NCI-H2171 treated with DMSO at 0.1 percent for 48 hours (cell line): ENCODE measurements at regions not wholly inside any gene's neighbourhood (a gene's known extent, or its start where the extent isn't known, plus 50 kb on each side); places are given as distances from the start of the nearest gene placed in this dataset.

Experiments used
- DNase-seq: peaks from one replicate; lab custom pipeline; 2025; lab: John Stamatoyannopoulos, UW

DNA sequence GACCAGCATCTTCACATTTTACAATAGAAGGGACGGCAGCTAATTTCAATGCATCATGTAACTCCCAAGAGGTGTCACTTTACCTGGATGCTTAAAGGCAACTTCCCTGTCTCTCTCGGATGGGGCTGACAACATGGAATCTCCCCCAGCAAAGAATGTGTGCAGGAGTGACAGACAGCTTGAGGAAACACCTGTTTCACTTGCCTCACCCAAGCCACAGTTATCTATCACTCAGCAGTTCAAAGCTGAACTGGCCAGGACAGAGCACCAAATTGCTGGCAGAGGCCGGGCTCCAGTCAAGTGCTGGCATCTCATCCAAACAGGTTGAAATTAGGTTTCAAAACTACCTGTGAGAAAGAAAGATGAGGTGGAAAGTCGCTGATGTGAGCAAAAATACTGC lies 538.0 kb upstream of the PLXNA2 start:
- DNase-seq: no peak

DNA sequence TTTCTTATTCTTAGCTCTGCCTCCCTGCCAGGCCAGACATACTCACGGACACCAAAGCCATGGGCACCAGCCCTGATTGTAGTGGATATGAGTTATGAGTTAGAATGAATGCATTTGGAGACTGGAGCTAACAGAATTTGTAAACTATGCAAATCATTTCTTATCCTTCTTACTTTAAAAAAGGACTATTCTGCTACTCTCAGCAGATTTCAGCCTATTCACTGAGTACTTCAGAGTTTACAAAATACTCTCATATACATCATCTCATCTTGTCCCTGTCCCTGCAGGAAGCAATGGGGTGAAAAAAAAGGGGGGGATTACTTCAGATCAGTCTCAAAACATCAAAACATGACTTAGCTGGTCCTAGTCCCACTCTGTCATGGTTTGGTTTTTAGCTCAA lies 541.4 kb upstream of the PLXNA2 start:
- DNase-seq: no peak

DNA sequence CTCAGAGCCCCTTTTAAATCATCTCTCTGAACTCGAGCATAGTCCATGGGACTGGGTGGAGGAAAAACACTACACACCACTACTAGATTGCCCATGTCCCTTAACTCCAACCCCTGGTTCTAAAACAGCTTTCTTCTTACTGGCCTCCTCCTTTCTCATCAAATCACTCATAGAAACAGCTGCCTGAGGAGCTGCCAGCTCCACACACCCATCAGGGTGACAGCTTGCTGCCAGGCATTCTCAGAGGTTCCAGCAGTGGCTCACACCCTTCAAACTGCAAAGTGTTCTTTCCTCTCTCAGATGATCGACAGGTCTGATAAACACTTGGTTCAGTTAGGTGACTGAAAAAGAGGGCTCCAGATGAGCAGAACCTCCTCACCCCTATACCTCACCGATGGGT lies 543.0 kb upstream of the PLXNA2 start:
- DNase-seq: no peak

DNA sequence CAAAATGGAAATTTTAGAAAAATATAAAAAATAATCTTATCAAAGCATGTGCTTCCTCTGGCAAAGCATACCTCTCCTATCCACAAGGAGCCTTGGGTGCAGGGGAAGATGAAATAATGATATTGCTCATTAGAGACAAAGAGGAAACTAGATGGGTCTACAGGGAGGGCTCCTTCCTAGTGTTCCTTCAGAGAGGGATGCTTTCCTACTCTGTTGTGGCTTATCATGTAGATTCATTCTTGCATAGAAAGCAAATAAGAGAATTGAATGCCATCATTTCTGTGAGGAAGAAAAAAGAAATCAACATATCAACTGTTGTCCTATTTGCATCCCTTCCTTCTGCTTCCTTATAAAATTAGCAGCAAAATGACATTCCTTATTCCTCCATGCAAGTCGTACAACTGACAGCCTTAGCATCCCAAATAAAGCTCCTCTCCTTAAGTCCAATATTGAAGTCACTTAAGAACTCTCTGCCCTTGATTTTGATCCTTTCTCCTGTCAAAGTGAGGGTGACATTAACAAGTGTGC lies 543.9 kb upstream of the PLXNA2 start:
- DNase-seq: no peak

DNA sequence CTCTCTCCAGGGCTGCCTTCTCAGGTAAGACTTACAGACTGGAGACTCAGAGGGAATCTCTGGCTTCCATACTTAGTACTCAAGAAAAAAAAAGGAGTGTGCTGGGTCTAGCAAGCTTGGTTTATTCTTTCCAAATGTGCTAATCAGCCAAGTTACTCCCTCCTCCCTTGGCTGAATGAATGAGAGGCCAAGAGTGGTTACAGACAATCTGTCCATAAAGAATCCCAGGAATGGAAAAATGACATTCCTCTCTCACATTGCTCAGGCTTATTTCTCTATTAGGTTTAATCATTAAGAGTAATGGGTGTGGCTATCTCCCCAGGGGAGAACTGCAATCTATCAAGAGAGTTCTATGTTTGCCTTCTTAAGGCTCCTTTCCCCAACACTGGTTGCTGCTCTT lies 547.3 kb upstream of the PLXNA2 start:
- DNase-seq: no peak

DNA sequence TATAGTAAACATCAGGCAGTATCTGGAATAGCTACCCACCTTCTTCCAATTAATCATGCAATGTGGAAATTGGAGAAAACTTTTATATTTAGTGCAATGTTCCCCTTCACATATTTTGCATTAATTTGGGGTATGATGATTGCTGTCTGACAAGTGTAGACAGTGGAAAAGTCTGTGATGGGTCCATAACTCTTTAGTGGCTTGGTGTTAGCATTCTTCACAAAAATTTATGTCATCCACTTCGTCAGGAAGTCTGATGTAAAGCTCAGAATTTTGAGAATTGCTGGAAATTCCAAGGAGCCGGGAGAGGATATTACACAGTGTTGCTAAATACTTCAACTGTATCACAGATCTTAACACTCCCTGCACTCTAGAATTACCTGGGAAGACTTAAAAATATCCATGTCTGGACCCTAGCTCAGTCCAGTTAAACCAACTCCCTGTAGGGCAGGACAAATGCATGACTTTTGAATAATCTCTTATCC lies 549.7 kb upstream of the PLXNA2 start:
- DNase-seq: no peak

DNA sequence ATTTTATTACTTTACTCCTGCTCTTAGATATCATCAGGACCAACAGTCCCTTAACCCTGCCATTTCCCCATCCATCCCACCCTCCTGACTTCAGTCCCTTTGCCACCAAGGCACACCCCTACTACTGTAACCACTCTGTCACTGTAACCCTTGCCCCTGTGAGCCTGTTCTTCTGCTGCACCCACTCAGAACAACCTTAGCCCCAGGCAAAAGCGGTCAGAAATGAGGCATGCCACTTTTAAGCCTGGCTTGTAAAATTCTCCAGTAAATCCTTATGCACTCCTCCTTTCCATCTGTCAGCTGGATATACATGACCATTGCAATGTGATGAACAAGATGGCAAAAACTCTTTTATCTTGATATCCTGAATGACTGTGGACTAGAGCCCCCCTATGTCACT lies 555.0 kb upstream of the PLXNA2 start:
- DNase-seq: no peak

DNA sequence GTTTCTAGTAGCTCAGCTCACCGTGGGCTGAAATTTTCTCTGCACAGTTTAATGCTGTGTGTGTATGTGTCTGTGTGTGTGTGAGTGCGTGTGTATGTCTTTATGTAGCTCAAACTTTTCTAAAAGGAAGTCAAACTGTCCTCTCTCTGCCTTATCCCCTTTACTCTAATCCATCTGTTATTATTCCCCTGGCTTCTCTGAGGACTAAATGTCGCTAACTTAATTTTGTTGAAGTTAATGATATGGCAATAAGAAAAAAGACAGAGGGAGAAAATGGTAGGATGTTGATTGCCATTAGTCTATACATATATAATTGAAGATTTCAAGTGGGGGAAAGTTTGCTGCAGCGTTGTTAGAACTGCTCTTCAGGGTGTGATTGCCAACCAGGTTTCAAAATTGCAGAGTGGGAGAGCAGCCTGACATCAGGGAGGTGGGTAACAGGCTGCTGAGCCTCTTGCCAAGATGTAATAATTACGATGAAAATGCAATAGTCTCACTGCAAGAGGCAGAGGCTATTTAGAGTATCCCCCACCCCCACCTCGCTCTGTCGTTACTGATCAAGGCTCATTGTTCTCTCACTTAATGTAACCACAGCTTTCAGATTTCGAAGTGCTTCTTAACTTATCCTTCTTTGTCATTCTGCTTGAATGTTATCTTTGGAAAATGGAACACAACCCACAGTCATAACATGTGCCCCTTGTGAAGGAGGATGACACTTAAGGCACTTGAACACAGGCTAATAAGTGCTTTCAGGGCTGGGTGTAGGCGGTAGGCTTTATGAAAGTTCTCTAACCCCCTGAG lies 559.0 kb upstream of the PLXNA2 start:
- DNase-seq: no peak

DNA sequence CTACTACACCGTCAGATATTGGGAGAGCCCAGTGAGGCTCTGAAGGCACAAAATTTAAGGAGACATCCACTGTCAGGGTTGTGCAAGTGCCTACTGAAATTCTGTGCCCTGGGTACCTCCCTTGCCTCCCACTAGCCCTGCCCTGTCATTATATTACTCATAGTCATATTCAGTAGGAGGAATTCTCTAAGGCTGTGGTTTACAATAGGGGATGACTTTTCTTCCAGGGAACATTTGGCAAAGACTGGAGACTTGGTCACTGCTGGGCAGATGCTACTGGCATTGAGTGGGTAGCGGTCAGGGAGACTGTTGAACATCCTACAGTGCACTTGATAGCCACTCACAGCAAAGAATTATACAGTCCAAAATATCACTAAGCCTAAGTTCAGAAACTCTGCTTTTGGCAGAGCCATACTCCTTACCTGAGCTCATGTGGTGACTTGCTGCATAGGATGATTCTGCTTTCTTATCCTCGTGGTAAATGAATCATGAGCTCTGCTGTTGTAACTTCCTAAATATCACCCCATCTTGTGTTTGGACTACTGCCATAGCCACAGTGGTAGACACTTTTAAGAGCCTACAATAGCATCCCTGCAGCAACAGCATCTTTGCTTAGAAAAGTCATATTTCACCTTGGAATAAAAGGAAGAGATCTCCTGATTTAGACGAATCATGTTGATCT lies 563.4 kb upstream of the PLXNA2 start:
- no peak for DNase-seq

DNA sequence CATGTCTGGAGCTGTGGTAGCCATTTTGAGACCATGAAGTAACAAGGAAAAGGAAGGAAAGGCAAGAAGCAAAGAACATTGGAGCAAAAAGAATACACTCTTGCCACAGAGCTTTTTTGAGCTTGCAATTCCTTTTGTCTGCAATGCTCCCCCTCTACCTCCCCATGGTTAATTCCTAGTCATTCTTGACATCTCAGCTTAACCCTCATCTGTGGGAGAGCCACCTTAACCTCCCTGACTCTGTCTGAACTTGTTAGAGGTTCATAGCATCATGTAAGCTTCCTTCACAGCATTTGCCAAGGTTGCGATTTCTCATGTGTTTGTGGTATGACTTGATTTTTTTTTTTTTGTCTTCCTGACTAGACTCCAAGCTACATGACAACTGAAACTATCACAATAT lies 564.1 kb upstream of the PLXNA2 start:
- DNase-seq: no peak

DNA sequence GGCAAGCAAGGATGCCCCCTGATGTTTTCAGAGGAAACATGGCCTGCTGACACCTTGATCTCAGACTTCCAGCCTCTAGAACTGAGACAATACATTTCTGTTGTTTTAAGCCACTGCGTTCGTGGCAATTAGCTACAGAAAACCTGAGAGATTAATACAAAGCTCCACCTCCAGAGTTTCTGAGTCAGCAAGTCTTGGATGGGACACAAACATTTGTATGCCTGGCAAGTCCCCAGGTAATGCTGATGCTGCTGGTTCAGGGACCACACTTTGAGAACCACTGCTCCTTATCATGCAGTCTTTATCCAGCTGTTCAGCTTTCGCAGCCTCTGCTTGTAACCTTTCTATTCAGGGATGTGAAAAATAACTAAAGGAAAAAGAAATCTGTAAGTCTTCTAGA lies 565.7 kb upstream of the PLXNA2 start:
- no peak for DNase-seq

DNA sequence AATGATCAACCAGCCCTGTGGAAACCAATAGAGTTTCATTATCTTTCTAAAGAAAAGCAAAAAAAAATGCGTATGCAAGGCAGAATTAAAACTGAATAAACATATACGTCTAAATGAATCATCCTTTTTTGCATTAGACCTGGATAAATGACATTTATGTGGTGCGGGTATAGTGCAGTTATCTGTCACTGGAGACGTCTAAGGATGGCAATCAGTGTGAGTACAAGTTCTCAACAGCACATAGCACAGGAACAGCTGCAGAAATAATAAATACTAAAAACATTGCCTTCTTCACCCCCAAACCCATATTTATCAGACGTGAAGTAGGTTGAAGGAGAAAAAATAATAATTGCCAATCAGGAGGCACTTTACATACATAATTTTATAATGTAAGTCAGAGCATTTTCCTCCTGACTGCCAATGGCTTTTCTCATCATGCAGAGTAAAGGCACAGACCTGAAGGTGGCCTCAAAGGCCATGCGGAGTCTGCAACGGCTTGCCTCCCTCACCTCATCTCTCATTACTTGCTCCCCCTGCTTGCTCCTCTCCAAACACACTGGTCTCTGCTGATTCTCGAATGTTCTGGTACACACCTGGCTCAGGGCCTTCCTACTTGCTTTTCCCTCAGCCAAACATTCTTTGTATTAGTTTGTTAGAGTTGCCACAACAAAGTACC lies 574.7 kb upstream of the PLXNA2 start:
- no peak for DNase-seq

DNA sequence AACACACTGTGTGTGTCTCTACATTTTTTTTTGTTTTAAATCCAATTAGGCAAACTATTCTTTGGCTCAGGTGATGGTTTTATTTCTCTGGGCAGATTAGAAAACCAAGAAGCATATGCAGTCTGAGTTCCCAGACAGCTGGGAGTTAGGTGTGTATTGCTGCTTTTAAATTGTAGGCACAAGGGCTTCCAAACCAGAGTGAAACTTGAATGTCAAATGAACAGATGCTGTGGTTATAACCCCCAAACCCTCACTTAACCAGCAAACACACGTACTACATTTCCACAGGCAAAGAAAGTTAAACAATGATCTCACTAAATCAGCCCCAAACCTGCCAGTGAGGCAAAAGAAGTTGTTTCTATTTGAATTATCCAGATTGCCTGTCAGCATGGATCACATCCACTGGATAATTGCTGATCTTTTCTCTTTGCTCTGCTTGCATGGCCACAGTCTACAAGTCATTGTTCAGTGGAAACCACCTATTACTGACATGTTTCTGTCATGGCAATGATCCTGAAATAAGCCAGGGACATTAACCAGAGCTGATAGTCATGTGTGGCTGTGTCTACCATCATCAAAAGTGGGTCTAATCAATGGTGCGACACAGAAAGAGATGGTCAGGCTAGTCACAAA lies 576.5 kb upstream of the PLXNA2 start:
- DNase-seq: peak; percentile 83

DNA sequence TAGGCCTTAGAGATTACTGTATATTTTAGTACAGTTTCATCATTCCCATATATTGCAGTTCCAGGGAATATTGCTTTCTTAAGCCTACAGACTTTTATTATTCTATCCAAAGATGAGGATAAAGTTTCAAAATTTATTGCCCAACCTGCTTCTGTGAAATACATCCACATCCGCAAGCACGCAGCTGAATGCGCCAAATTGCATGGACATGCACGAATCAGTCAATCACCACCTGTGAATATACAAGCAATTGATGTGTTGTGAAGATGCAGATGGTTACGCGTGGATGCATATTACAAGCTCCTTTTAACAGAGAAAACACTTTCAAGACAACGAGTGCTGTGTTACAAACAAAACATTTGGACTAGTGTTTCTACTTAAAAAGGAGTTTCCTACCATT lies 577.8 kb upstream of the PLXNA2 start:
- DNase-seq: peak; percentile 40

DNA sequence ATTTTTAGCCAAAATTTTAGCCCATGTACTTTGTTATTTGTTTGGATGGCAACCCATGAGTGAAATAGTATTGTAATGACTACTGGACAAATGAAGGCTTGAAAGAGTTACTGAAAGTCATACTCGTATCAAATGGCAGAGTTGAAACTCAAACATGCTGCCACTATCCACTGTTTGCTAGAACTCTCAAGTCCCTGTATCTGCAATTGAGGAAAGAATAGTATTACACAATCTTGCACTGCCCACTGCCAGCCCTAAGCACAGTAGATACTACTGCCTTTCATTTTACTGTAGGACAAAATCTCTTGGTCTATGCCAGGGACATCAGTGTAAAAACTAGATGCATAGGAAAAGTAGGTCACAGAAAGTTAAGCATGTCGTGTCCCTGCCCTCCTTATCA lies 581.1 kb upstream of the PLXNA2 start:
- no peak for DNase-seq

DNA sequence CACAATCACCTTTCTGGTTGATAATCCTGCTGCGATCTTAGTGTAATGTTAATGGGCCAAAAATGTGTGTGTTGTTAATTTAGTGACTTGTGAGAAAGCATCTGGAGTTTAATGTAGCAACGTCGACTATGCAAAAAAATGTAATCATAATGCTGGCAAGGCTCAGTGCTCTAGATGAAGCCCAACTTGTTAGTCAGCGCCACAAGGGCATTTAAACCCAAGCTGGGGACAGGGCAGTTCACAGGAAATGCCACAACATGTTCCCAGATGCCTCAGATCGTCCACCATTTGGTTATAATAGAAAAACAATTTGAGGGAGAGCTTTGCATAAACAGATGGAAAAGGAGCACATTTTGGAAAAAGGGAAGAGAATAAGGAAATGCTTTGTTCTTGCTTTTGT lies 585.4 kb upstream of the PLXNA2 start:
- no peak for DNase-seq

DNA sequence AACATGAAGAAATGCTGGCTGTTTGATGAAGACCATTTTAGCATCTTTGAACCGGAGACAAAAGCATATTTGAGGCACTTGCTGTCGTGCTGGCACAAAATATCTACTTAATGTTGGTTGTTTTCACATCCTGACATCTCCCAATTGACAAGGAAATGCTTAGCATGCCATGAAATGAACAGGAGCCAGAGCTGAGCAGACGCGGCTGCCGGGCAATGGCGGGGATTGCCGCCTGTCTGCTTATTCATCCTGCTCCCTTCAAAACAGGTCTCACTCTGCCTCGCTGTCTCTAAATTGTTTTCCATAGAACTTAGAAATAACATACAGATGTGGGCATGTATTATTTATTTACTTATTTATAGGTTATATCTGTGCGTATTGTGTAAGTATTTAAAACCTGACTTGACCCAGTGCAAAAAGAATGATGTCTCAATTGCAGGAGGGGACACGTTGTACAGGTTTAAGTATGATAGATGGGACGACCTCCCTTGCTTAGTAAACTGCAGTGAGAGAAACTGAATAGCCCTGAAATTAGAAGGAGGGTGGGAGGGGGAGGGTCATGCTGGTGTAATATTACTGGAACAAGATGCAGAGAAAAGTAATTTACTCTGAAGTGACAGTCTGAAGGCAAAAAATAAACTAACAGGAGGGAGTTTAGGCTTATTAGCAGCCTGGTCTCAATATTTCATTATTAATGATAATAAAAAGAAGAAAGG lies 590.4 kb upstream of the PLXNA2 start:
- DNase-seq: peak; percentile 23

DNA sequence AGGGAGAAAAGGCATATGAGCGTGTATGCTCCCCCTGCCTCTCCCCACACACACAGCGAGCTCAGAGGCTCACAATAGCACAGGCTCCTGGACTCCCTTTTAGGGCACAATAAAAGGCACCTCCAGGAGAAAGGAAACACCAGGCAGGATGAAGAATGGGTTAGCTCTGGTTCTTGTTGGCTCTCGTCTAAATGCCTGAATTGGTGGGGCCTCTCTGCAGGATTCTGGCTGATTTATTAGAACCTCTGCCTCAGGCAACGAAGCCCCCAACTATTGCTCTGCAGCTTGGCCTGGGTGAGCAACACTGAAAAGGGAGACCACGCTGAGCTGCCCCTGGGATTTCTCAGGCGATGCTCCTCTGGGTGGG lies 590.9 kb upstream of the PLXNA2 start:
- no peak for DNase-seq

DNA sequence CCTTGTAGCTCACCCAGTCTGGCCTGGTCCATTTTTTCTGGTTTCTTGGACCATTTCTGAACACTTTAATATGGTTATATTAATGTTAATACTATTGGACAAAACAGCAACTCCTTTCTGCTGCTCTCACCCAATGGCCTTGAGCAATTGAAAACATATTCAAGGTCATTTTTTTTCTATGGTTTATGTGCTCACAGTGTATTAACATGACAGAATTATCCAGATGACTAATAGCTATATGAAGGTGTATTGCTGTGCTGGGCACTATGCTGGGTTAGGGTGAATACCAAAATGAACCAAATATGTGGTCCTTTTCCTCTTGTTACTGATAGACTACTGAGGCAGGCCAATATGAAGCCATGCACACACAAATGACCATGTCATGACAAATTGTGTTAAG lies 591.6 kb upstream of the PLXNA2 start:
- no peak for DNase-seq

DNA sequence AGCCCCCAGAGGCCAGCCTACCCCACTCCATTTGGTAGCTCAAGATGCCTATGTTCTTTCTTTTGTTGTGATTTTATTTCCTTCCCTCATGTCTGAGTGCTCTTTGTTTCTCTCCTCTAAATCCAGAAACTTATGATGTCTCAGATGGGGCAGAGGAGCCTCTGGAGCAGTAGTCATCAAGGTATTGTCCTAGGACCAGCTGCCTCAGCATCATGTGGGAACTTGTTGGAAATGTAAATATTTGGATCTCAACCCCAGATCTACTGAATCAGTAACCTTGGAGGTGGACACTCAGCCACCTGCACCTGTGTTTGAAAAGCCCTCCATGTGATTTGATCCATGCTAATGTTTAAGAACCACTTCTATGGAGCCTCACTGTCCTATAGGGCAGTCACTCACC lies 593.1 kb upstream of the PLXNA2 start:
- no peak for DNase-seq

DNA sequence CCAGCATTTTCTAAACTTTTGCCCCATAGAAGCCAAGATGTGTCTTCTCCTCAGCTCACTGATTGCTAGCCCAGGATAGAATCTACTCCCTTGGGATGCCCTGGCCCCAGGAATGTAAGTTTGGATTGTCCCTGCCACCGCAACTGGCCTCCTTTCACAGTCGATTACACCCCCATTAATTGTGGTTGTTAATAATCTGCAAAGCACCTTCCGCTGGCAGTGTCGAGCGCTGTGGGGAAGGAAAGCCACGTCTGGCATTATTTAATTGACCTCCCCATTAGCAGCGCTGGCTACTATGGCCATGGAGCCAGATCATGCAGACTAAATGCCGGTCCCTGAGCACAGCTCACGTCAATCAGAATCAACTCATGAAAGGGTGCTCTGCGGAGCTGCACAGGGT lies 597.3 kb upstream of the PLXNA2 start:
- DNase-seq: no peak

DNA sequence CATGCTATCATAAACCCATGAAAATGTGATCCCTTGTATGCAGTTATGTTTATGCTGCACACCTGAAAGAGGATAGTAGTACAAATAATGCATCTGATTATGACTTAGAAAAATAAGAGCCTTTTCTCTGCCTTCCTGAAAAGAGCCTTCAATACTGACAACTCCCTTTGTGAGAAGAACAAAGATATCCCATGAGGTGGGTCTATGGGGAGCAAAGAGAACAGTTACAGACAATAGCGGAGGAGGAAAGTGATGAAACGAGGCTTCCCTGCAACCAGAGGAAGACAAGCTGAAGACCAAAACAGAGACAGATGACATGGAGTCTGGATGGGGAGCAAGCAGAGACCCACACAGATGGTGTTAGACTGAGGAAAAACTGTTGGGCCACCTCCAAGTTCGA lies 598.3 kb upstream of the PLXNA2 start:
- no peak for DNase-seq
